ENCODE measurements at regions not wholly inside any gene's neighbourhood (a gene's known extent, or its start where the extent isn't known, plus 50 kb on each side); places are given as distances from the start of the nearest gene placed in this dataset.

DNA sequence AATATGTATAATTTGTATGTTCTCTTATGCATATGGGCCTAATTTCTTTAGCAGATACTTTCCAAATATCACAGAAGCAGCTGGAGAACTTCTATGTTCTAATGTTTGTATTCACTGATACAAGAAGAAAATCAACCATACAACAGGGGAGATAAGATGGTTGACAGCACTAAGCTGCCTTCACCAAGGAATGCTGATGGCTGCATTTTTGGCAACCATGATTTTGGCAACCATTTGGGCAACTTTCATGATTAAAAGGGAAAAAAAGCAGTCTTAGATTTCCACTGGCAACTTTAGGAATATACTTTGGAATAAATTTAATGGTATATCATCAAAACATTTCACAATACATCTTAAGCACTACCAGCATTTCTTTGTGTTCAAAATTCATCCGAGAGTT, 740.3 kb upstream of the CDH6 start:
- no peak overlapping the region for H3K9ac ChIP-seq (ENCODE audit: low read length)
- no peak overlapping the region for H2AFZ ChIP-seq (ENCODE audit: low read depth, low read length)
- H3K4me3 ChIP-seq (ENCODE audit: low read length), result no peak overlapping the region
- H3K9me3 ChIP-seq (ENCODE audit: insufficient read depth, low read length), result no peaks in the 10 kb centered on the region
- H3K27me3 ChIP-seq (ENCODE audit: low read depth, low read length), result no peaks in the 10 kb centered on the region
- H3K4me1 ChIP-seq (ENCODE audit: low read length), result no peaks in the 10 kb centered on the region
- H3K36me3 ChIP-seq (replicated peaks; ENCODE audit: low read depth, low read length), result no peaks in the 10 kb centered on the region
- no peak overlapping the region for H3K27ac ChIP-seq (ENCODE audit: low read length)
- H3K79me2 ChIP-seq (ENCODE audit: low read length), result no peaks in the 10 kb centered on the region
- no peaks in the 10 kb centered on the region for H4K20me1 ChIP-seq (ENCODE audit: insufficient read depth, low read length)
- TF ChIP-seq CTCF (IDR thresholded peaks at IDR 0.05; ENCODE audit: low read depth, low read length) (no peak), EZH2phosphoT487 (IDR thresholded peaks at IDR 0.05; ENCODE audit: low read depth) (no peak)
- no peak overlapping the region for H3K4me2 ChIP-seq (ENCODE audit: low read length)

DNA sequence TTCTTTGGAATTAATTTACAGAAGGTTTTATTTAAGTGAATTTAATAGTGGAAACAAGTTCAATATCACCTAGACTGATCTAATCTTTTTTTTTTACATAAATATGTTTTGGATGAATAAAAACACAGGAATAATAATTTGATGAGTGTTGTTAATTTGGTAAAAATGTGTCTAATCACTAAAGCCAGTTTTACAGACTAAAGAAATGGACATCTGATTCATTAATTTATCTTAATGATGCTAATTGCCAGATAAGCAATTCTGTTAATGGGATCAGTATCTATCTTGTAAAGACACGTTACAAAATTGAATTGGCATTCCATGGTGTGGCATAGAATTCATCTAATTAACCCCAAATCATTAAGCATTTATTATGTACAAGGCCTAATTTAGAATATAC, 743.3 kb upstream of the CDH6 start:
- no peak overlapping the region for H3K27ac ChIP-seq (ENCODE audit: low read length)
- no peak for TF ChIP-seq CTCF (IDR thresholded peaks at IDR 0.05; ENCODE audit: low read depth, low read length)
- TF ChIP-seq EZH2phosphoT487 (IDR thresholded peaks at IDR 0.05; ENCODE audit: low read depth), result no peak

DNA sequence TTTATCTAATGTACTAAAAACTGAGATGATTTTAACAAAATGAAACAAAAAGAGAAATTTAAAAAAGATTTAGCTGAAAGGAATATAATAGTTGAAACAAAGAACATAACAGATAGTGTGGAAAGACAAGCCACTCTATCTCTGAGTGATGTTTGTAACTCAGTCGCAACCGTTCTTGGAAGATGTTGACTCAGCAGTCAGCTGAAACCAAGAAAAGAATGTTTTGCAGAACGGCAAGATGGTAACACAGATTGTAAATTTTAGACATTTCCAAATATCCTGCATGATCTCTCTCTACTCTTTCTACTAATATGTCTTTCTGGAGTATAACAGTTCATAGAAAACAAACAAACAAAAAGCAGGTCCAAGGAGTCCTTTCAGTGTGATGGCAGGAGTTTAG, 746.1 kb upstream of the CDH6 start:
- TF ChIP-seq CTCF (IDR thresholded peaks at IDR 0.05; ENCODE audit: low read depth, low read length) (no peak), EZH2phosphoT487 (IDR thresholded peaks at IDR 0.05; ENCODE audit: low read depth) (no peak)

More for the DNA sequence above, 743.3 kb upstream of the CDH6 start:
- H3K9me3 ChIP-seq (ENCODE audit: insufficient read depth, low read length), result no peaks in the 10 kb centered on the region
- H3K4me1 ChIP-seq (ENCODE audit: low read length), result no peaks in the 10 kb centered on the region
- H3K79me2 ChIP-seq (ENCODE audit: low read length), result no peaks in the 10 kb centered on the region
- H3K36me3 ChIP-seq (replicated peaks; ENCODE audit: low read depth, low read length), result no peaks in the 10 kb centered on the region
- no peaks in the 10 kb centered on the region for H4K20me1 ChIP-seq (ENCODE audit: insufficient read depth, low read length)
- no peak overlapping the region for H3K4me2 ChIP-seq (ENCODE audit: low read length)
- H3K9ac ChIP-seq (ENCODE audit: low read length), result no peak overlapping the region
- no peak overlapping the region for H2AFZ ChIP-seq (ENCODE audit: low read depth, low read length)
- no peaks in the 10 kb centered on the region for H3K27me3 ChIP-seq (ENCODE audit: low read depth, low read length)
- H3K4me3 ChIP-seq (ENCODE audit: low read length), result no peak overlapping the region

GRCh38 chr5:30446456-30446855, 747.0 kb upstream of the CDH6 start:
- Histone ChIP-seq H4K20me1 (ENCODE audit: insufficient read depth, low read length) (no peaks in the 10 kb centered on the region), H3K79me2 (ENCODE audit: low read length) (no peaks in the 10 kb centered on the region), H3K9ac (ENCODE audit: low read length) (no peak overlapping the region), H2AFZ (ENCODE audit: low read depth, low read length) (no peak overlapping the region), H3K4me1 (ENCODE audit: low read length) (no peaks in the 10 kb centered on the region), H3K36me3 (replicated peaks; ENCODE audit: low read depth, low read length) (no peaks in the 10 kb centered on the region), H3K9me3 (ENCODE audit: insufficient read depth, low read length) (no peaks in the 10 kb centered on the region), H3K27ac (ENCODE audit: low read length) (no peak overlapping the region), H3K4me3 (ENCODE audit: low read length) (no peak overlapping the region), H3K27me3 (ENCODE audit: low read depth, low read length) (no peaks in the 10 kb centered on the region), H3K4me2 (ENCODE audit: low read length) (no peak overlapping the region)
- TF ChIP-seq CTCF (IDR thresholded peaks at IDR 0.05; ENCODE audit: low read depth, low read length) (no peak), EZH2phosphoT487 (IDR thresholded peaks at IDR 0.05; ENCODE audit: low read depth) (no peak)

More for the DNA sequence above, 746.1 kb upstream of the CDH6 start:
- no peak overlapping the region for H3K9ac ChIP-seq (ENCODE audit: low read length)
- no peaks in the 10 kb centered on the region for H3K27me3 ChIP-seq (ENCODE audit: low read depth, low read length)
- H3K4me3 ChIP-seq (ENCODE audit: low read length), result no peak overlapping the region
- H3K36me3 ChIP-seq (replicated peaks; ENCODE audit: low read depth, low read length), result no peaks in the 10 kb centered on the region
- no peaks in the 10 kb centered on the region for H3K79me2 ChIP-seq (ENCODE audit: low read length)
- H3K4me1 ChIP-seq (ENCODE audit: low read length), result no peaks in the 10 kb centered on the region
- H3K27ac ChIP-seq (ENCODE audit: low read length), result no peak overlapping the region
- no peak overlapping the region for H3K4me2 ChIP-seq (ENCODE audit: low read length)
- H2AFZ ChIP-seq (ENCODE audit: low read depth, low read length), result no peak overlapping the region
- H4K20me1 ChIP-seq (ENCODE audit: insufficient read depth, low read length), result no peaks in the 10 kb centered on the region
- no peaks in the 10 kb centered on the region for H3K9me3 ChIP-seq (ENCODE audit: insufficient read depth, low read length)

Data from OCI-LY3 (cell line).